ENCODE measurements at regions not wholly inside any gene's neighbourhood (a gene's known extent, or its start where the extent isn't known, plus 50 kb on each side); places are given as distances from the start of the nearest gene placed in this dataset.

DNA sequence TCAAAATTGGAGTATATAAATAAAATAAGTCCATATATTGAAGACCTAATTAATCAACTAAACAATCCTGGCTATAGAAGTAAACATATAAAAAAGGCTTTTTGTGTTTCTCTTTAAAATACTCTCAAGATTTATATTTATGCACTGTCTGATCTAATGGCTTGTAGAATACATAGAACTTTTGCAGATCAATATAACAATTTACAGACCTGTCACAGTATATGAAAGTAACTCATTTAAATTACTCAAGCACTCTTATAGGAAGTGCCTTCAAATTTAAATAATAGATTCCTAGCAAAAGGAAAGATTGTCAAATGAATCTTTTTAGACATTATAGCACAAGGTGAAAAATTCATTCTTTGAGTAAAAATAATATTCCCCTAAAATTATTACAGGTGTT, 615.8 kb upstream of the RGS18 start:
- no peaks in the 10 kb centered on the region for H3K27me3 ChIP-seq
- H3K9me3 ChIP-seq = no peaks in the 10 kb centered on the region
- H3K4me1 ChIP-seq = peaks cover 0 to 8% (median 2%) of the 10 kb centered on the region in 4 donors
- H3K27ac ChIP-seq (replicated peaks in 1 of 4) = no peak overlapping the region
- DNase-seq (ENCODE audit: extremely low spot score) = no peak
- intact Hi-C loops (cut with DNase I) = no loop called here
- H3K4me3 ChIP-seq = no peak overlapping the region
- no peaks in the 10 kb centered on the region for H3K36me3 ChIP-seq
- no peak for TF ChIP-seq POLR2A (IDR thresholded peaks at IDR 0.05; ENCODE audit: low read depth)
- TF ChIP-seq, protein P1, sequence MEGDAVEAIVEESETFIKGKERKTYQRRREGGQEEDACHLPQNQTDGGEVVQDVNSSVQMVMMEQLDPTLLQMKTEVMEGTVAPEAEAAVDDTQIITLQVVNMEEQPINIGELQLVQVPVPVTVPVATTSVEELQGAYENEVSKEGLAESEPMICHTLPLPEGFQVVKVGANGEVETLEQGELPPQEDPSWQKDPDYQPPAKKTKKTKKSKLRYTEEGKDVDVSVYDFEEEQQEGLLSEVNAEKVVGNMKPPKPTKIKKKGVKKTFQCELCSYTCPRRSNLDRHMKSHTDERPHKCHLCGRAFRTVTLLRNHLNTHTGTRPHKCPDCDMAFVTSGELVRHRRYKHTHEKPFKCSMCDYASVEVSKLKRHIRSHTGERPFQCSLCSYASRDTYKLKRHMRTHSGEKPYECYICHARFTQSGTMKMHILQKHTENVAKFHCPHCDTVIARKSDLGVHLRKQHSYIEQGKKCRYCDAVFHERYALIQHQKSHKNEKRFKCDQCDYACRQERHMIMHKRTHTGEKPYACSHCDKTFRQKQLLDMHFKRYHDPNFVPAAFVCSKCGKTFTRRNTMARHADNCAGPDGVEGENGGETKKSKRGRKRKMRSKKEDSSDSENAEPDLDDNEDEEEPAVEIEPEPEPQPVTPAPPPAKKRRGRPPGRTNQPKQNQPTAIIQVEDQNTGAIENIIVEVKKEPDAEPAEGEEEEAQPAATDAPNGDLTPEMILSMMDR (IDR thresholded peaks at IDR 0.05) = no peak
- TF ChIP-seq POLR2AphosphoS5 (IDR thresholded peaks at IDR 0.05) = no peak

- no peak overlapping the region for H3K4me3 ChIP-seq
- peaks cover 0 to 8% (median 2%) of the 10 kb centered on the region in 4 donors for H3K4me1 ChIP-seq
- no peaks in the 10 kb centered on the region for H3K36me3 ChIP-seq
- H3K27ac ChIP-seq (replicated peaks in 1 of 4) = no peak overlapping the region
- TF ChIP-seq POLR2A (IDR thresholded peaks at IDR 0.05; ENCODE audit: low read depth) (no peak), POLR2AphosphoS5 (IDR thresholded peaks at IDR 0.05) (no peak), EP300 (IDR thresholded peaks at IDR 0.05) (no peak)
- TF ChIP-seq, protein P1 (IDR thresholded peaks at IDR 0.05) = no peak
- H3K9me3 ChIP-seq = no peaks in the 10 kb centered on the region
- 86% methylated on average over 1 of the region's 1 CpG for WGBS
- DNase-seq (ENCODE audit: extremely low spot score) = no peak
- H3K27me3 ChIP-seq = no peaks in the 10 kb centered on the region
- intact Hi-C loops (cut with DNase I) = no loop called here
Measured at GRCh38 chr1:191546803-191547202, 611.5 kb upstream of the RGS18 start.

- H3K9me3 ChIP-seq = no peaks in the 10 kb centered on the region
- WGBS = 77% methylated on average over 2 of the region's 2 CpGs
- no peak for DNase-seq (ENCODE audit: extremely low spot score)
- no peaks in the 10 kb centered on the region for H3K27me3 ChIP-seq
- no peak overlapping the region for H3K27ac ChIP-seq (replicated peaks in 1 of 4)
- no peaks in the 10 kb centered on the region for H3K36me3 ChIP-seq
- TF ChIP-seq EP300 (IDR thresholded peaks at IDR 0.05) (no peak), POLR2AphosphoS5 (IDR thresholded peaks at IDR 0.05) (no peak), POLR2A (IDR thresholded peaks at IDR 0.05; ENCODE audit: low read depth) (no peak)
- TF ChIP-seq, protein P1 (IDR thresholded peaks at IDR 0.05) = no peak
- no peak overlapping the region for H3K4me3 ChIP-seq
- intact Hi-C loops (cut with DNase I) = no loop called here
- peaks cover 0 to 8% (median 2%) of the 10 kb centered on the region in 4 donors for H3K4me1 ChIP-seq
Measured at GRCh38 chr1:191551019-191551418, 607.2 kb upstream of the RGS18 start.

- H3K4me1 ChIP-seq = no peaks in the 10 kb centered on the region
- 66% methylated on average over 2 of the region's 2 CpGs for WGBS
- DNase-seq (ENCODE audit: extremely low spot score) = no peak
- H3K36me3 ChIP-seq = no peaks in the 10 kb centered on the region
- H3K9me3 ChIP-seq = no peaks in the 10 kb centered on the region
- TF ChIP-seq, protein P1 (IDR thresholded peaks at IDR 0.05) = no peak
- TF ChIP-seq EP300 (IDR thresholded peaks at IDR 0.05) = no peak
- no peak for TF ChIP-seq POLR2A (IDR thresholded peaks at IDR 0.05; ENCODE audit: low read depth)
- no peak for TF ChIP-seq POLR2AphosphoS5 (IDR thresholded peaks at IDR 0.05)
- intact Hi-C loops (cut with DNase I) = no loop called here
- H3K27ac ChIP-seq (replicated peaks in 1 of 4) = no peak overlapping the region
- H3K4me3 ChIP-seq = no peak overlapping the region
- no peaks in the 10 kb centered on the region for H3K27me3 ChIP-seq
Measured at GRCh38 chr1:191558379-191558778, 599.9 kb upstream of the RGS18 start.

GRCh38 chr1:191561276-191561675, 597.0 kb upstream of the RGS18 start:
- Histone ChIP-seq H3K27ac (replicated peaks in 1 of 4) (no peak overlapping the region), H3K4me1 (no peaks in the 10 kb centered on the region), H3K4me3 (no peak overlapping the region), H3K9me3 (no peaks in the 10 kb centered on the region), H3K36me3 (no peaks in the 10 kb centered on the region), H3K27me3 (no peaks in the 10 kb centered on the region)
- WGBS = 64% methylated on average over 4 of the region's 4 CpGs
- intact Hi-C loops (cut with DNase I) = no loop called here
- TF ChIP-seq EP300 (IDR thresholded peaks at IDR 0.05) (no peak), POLR2AphosphoS5 (IDR thresholded peaks at IDR 0.05) (no peak), POLR2A (IDR thresholded peaks at IDR 0.05; ENCODE audit: low read depth) (no peak)
- TF ChIP-seq, protein P1 (IDR thresholded peaks at IDR 0.05) = no peak
- no peak for DNase-seq (ENCODE audit: extremely low spot score)
